Thoracic aorta (tissue), 2 donors: ENCODE measurements at regions not wholly inside any gene's neighbourhood (a gene's known extent, or its start where the extent isn't known, plus 50 kb on each side); places are given as distances from the start of the nearest gene placed in this dataset.

Experiments used
- ATAC-seq: fragments of 150-250 bp; one replicate; pipeline ENCODE4 v1.8.0; 2017; ENCODE audit warnings: low read depth; ENCODE audit not compliant: insufficient number of reproducible peaks, low FRiP score
- DNase-seq: peaks from one replicate; pipeline ENCODE4 v3.0.0-alpha.2; 2020; ENCODE audit warnings: low spot score
- H3K27ac ChIP-seq, 2 donors: fragments of 200-600 bp; sonication (generic); 1 replicate in 1 of 2; 2 replicates in 1 of 2; pipeline ENCODE4 v1.5.1; 2016; ENCODE audit warnings: mild to moderate bottlenecking in 2 of 2, moderate library complexity in 2 of 2
- H3K27me3 ChIP-seq: fragments of 200-600 bp; sonication (generic); replicated peaks from 2 replicates; pipeline ENCODE4 v1.6.0; 2016; ENCODE audit warnings: mild to moderate bottlenecking; ENCODE audit not compliant: insufficient read depth
- H3K36me3 ChIP-seq: fragments of 200-600 bp; sonication (generic); one replicate; pipeline ENCODE4 v1.5.1; 2016
- H3K4me1 ChIP-seq, 2 donors: fragments of 200-600 bp; sonication (generic); 1 replicate in 1 of 2; 2 replicates in 1 of 2; pipeline versions ENCODE4 v1.5.1 to v1.6.0; 2016; ENCODE audit warnings: low read depth in 2 of 2, mild to moderate bottlenecking in 1 of 2; ENCODE audit not compliant: control insufficient read depth in 1 of 2
- H3K4me3 ChIP-seq: fragments of 200-600 bp; sonication (generic); 2 replicates; pipeline ENCODE4 v1.5.1; 2016; ENCODE audit warnings: mild to moderate bottlenecking
- H3K9me3 ChIP-seq: fragments of 200-600 bp; sonication (generic); 2 replicates; pipeline ENCODE4 v1.5.1; 2016
- TF ChIP-seq, protein P1 (sequence below): fragments of 200-600 bp; sonication (generic); IDR thresholded peaks from one replicate; pipeline ENCODE4 v1.5.1; 2019; ENCODE audit warnings: antibody characterized with exemption

DNA sequence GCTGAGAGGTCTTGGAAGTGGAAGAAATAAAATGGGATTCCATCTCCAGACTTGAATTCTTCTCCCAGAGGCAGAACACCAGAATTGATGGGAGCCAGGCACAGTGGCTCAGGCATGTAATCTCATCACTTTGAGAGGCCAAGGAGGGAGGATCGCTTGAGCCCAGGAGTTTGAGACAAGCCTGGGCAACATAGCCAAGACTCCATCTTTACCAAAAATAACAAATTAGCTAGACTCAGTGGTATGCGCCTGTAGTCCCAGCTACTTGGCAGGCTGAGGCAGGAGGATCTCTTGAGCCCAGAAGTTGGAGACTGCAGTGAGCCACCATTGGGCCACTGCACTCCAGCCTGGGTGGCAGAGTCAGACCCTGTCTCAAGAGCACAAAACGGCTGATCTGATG lies 144.3 kb downstream of the C1D start:
- DNase-seq (no peak), ATAC-seq (peak; percentile 86)
- Histone ChIP-seq H3K4me1 (peaks cover 3 to 27% of the 10 kb centered on the region in 2 donors), H3K27me3 (no peaks in the 10 kb centered on the region), H3K4me3 (no peak overlapping the region), H3K9me3 (no peaks in the 10 kb centered on the region), H3K27ac (peak overlapping the region; percentile 74 to 81), H3K36me3 (no peaks in the 10 kb centered on the region)
- TF ChIP-seq, protein P1, sequence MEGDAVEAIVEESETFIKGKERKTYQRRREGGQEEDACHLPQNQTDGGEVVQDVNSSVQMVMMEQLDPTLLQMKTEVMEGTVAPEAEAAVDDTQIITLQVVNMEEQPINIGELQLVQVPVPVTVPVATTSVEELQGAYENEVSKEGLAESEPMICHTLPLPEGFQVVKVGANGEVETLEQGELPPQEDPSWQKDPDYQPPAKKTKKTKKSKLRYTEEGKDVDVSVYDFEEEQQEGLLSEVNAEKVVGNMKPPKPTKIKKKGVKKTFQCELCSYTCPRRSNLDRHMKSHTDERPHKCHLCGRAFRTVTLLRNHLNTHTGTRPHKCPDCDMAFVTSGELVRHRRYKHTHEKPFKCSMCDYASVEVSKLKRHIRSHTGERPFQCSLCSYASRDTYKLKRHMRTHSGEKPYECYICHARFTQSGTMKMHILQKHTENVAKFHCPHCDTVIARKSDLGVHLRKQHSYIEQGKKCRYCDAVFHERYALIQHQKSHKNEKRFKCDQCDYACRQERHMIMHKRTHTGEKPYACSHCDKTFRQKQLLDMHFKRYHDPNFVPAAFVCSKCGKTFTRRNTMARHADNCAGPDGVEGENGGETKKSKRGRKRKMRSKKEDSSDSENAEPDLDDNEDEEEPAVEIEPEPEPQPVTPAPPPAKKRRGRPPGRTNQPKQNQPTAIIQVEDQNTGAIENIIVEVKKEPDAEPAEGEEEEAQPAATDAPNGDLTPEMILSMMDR: no peak

DNA sequence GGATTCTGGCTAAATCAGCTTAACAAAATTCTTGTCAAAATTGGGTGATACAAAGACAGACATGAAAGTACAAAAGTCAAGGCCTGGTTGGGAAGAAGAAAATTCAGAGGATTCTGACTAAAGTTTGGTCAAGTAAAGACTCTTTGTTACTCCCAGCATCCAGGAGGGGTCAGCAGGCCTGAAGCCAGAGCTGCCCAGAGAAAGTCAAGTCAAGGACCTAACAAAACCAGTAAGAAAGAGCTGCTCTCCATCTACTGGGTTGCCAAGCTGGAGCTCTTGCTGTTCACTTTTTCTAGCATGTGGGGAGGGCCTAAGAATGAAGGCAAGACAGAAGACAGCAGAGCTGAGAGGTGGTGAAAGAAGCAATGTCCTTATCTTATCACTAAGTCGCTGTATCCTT lies 143.3 kb downstream of the C1D start:
- Histone ChIP-seq H3K27ac (peak overlapping the region in 1 of 2 donors; percentile 81), H3K4me3 (no peak overlapping the region), H3K27me3 (no peaks in the 10 kb centered on the region), H3K9me3 (no peaks in the 10 kb centered on the region), H3K36me3 (no peaks in the 10 kb centered on the region), H3K4me1 (peaks cover 3 to 27% of the 10 kb centered on the region in 2 donors)
- TF ChIP-seq, protein P1: no peak
- no peak for ATAC-seq
- no peak for DNase-seq

DNA sequence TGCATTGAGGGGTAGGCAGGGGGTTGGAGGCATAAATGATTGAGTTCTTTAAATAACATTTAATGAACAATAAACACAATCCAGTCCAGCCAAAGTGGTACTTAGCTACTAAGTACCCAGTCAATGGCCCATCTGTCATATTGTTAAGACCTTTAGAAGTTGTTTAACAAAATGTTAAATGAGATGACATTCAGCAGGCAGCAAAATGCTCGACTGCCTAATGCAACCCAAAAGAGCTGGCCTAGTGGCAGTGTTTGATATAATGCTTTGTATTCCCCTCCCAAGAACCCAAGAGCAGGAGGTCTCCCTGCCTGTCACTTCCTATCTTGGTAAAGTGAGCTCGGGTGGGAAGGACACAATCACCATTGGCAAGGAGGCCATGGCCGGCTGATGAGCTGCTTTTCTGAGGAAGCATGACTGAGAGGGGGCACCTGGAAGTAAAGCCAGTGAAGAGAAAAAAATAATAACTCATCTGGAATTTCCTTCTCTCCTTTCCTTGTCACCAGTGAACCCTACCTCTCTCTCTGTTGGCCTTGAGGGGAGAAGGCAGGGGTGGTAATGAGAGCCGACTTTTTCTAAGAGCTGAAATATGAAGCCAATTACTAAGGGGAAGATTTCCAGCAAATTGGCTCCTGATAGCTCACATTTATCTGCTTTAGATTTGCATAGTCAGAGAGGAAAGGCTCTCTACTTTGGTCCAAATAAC lies 140.6 kb downstream of the C1D start:
- TF ChIP-seq, protein P1: no peak
- ATAC-seq (no peak), DNase-seq (no peak)
- Histone ChIP-seq H3K27ac (no peak overlapping the region), H3K27me3 (no peaks in the 10 kb centered on the region), H3K9me3 (no peaks in the 10 kb centered on the region), H3K36me3 (no peaks in the 10 kb centered on the region), H3K4me1 (peaks cover 0 to 14% of the 10 kb centered on the region in 2 donors), H3K4me3 (no peak overlapping the region)

- TF ChIP-seq, protein P1: no peak
- no peak for ATAC-seq
- H3K4me3 ChIP-seq: no peak overlapping the region
- no peaks in the 10 kb centered on the region for H3K36me3 ChIP-seq
- H3K27ac ChIP-seq: no peak overlapping the region
- DNase-seq: no peak
- no peaks in the 10 kb centered on the region for H3K9me3 ChIP-seq
- H3K27me3 ChIP-seq: no peaks in the 10 kb centered on the region
- peaks cover 0 to 4% of the 10 kb centered on the region in 2 donors for H3K4me1 ChIP-seq
These were observed 139.1 kb downstream of the C1D start for GRCh38 chr2:67923696-67924095.

DNA sequence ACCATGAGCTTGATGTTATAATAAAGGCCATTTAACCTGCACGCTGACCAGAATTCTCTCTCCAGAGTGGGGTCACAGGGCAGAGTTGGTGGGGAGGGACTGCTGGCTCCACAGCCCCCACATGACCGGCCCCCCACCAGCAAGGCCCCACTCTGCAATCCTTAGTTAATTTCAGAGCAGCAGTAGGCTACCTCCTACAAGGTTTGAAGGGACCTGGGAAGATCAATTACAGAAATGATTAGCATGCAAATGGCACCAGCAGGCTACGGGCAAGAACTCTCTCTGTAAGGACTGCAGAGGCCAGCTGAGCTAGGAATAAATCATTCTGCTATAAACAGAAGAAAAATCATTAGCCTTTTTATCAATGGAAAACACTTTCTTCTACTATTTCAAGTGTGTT lies 135.3 kb downstream of the C1D start:
- no peak for ATAC-seq
- Histone ChIP-seq H3K4me3 (no peak overlapping the region), H3K4me1 (no peaks in the 10 kb centered on the region), H3K36me3 (no peaks in the 10 kb centered on the region), H3K27me3 (no peaks in the 10 kb centered on the region), H3K27ac (no peak overlapping the region), H3K9me3 (no peaks in the 10 kb centered on the region)
- DNase-seq: no peak
- TF ChIP-seq, protein P1: no peak
